ENCODE measurements at regions not wholly inside any gene's neighbourhood (a gene's known extent, or its start where the extent isn't known, plus 50 kb on each side); places are given as distances from the start of the nearest gene placed in this dataset.
"Not testable (repeated sequence)": the region's sequence is repeated elsewhere in the genome, so short reads cannot be mapped to it uniquely, and the experiment has no call there.

DNA sequence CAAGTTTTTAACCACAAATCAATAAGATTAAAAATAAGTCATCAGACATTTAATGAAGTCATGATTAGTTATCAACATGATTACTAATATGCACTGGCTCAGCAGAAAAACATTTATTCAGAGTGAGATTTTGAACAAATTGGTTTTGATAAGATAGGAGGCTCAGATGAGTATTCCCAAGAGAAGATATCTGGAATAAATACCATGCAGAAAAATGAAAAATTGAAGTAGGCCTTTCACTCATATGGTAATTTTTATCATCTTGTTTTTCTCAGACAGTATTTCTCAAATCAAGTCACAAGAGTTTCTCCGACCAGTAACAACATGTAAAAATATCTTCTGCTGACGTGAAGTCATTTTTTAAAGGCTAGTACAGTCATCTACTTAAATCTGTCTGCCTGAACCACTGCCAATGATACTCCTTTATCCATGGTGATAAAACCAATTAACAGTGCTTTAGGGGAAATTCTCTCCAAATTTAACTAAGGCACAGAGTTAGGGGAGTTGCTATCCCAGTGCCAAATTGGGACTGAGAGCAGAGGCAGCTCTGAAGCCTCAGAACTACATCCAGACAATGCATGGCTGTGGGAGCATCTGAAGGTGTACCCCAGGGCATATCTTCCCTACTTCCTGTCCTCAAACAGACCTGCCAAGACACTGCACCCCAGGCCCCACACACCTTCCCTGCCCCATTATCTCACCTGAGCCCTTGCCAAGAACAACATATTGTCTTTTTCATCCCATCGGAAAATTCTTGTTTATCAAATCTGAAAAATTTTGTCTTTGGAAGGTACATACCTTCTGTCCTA is 105.5 kb upstream of the TSLP start:
- no peaks in the 10 kb centered on the region for H3K36me3 ChIP-seq
- H3K9ac ChIP-seq = no peak overlapping the region
- no peak overlapping the region for H3K4me3 ChIP-seq
- no peak overlapping the region for H3K4me2 ChIP-seq
- TF ChIP-seq Cebpa-rat (IDR thresholded peaks at IDR 0.05) = no peak
- H4K20me1 ChIP-seq = no peaks in the 10 kb centered on the region
- no peaks in the 10 kb centered on the region for H3K4me1 ChIP-seq
- no peak overlapping the region for H3K27ac ChIP-seq
- peaks cover 0 to 9% (median 0%) of the 10 kb centered on the region in 11 experiments; a peak in 4 of 22 replicates for H3K9me3 ChIP-seq (replicated peaks in 1 of 11)
- no peaks in the 10 kb centered on the region for H3K27me3 ChIP-seq

DNA sequence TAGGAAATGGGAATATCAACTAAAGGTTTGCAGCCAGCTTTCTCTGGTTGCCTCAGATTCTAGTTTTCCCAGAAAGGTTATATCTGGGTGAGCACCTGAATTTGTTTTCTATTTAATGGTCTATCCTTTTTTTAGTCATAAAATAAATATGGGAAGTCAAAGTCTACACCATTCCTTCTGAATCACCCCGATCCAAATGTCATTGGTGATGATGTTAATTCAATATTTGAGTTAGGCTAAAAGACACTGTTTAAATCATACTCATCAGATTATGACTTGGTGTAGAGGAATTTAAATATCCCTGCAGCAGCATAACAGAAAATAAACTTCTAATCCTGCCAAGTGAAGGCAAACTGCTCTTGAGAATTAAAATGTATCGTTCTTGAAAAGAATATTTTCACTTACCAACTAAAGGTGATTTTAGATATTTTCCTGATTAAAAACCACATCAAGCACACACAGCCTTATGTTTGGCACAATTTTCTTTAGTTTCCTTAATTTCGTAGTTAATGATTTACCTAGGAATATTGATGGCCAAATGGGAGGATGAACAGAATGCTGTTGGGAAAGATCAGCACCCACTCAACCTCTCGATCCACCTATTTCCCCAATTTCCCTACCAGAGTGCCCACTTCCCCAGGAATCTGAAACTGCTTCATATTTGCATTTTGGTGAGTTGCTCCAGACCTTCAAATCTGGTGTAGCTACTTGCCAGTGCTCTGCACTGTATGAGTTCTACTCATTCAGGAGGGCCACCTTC is 103.1 kb upstream of the TSLP start:
- Histone ChIP-seq H3K4me3 (no peak overlapping the region), H3K27me3 (no peaks in the 10 kb centered on the region), H3K9me3 (replicated peaks in 1 of 11) (no peaks in the 10 kb centered on the region), H3K4me1 (no peaks in the 10 kb centered on the region), H3K36me3 (no peaks in the 10 kb centered on the region), H4K20me1 (no peaks in the 10 kb centered on the region), H3K4me2 (no peak overlapping the region), H3K9ac (no peak overlapping the region), H3K27ac (no peak overlapping the region)
- no peak for TF ChIP-seq Cebpa-rat (IDR thresholded peaks at IDR 0.05)

DNA sequence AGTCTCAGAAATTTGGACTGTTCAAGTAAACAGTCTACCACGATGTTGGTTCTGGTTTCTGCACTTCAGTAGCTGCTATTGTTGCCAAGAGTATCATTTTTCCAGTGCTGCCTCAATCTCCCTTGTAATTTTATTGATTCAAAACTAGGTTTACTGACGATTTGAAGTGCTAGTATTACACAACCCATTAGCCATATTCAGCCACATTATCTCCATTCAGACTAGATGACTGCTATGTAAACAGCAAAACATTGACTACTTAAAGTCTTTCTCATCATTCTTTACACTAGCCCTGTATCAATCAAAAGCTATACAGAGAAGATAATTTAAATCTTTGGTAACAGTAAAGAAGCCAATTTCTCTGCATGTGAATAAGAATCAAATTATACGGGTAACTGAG is 102.0 kb upstream of the TSLP start:
- Histone ChIP-seq H3K4me3 (no peak overlapping the region), H4K20me1 (no peaks in the 10 kb centered on the region), H3K9ac (no peak overlapping the region), H3K9me3 (replicated peaks in 1 of 11) (no peaks in the 10 kb centered on the region), H3K27ac (no peak overlapping the region), H3K36me3 (no peaks in the 10 kb centered on the region), H3K4me1 (no peaks in the 10 kb centered on the region), H3K27me3 (no peaks in the 10 kb centered on the region), H3K4me2 (no peak overlapping the region)
- TF ChIP-seq Cebpa-rat (IDR thresholded peaks at IDR 0.05) = no peak

DNA sequence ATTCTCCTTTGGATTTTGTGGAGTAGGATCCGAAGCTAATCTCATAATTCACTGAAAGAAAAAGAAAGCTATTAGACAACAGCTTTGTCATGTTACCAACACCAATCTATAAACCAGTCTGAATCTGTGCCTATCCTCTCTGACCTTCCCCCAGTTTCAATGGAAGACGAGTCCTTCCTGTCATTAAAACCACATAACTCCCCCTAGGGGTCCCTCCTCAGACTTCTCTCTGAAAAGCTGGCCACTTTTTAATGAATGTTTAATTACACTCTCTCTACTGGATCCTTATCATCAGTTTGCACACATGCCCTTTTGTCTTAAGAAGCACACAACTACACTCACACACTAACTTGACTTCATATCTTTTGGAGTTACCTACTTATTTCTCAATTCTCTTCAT is 98.0 kb upstream of the TSLP start:
- Histone ChIP-seq H3K9me3 (replicated peaks in 1 of 11) (no peaks in the 10 kb centered on the region), H3K27ac (no peak overlapping the region), H3K4me2 (no peak overlapping the region), H3K4me1 (no peaks in the 10 kb centered on the region), H4K20me1 (no peaks in the 10 kb centered on the region), H3K27me3 (no peaks in the 10 kb centered on the region), H3K9ac (no peak overlapping the region), H3K4me3 (no peak overlapping the region), H3K36me3 (no peaks in the 10 kb centered on the region)
- no peak for TF ChIP-seq Cebpa-rat (IDR thresholded peaks at IDR 0.05)

DNA sequence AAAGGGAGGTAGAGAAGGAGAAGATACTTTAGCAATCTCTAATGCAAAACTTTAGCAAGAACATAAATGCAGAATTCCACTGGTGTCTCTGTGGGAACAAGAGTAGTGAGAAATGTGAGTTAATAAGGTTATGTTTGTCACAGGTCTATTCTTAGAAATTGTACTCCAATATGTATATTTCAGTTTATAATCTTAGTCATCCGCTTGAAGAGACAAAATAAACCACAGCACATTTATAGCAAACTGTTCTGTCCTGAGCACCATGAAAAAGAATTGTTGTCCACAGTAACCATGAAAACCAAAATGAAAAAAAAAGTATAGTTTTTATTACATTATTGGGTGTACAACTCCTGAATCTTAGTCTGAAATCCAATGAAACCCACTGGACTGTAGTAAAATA is 93.6 kb upstream of the TSLP start:
- H3K4me1 ChIP-seq = no peaks in the 10 kb centered on the region
- H3K9me3 ChIP-seq (replicated peaks in 1 of 11) = no peaks in the 10 kb centered on the region
- TF ChIP-seq Cebpa-rat (IDR thresholded peaks at IDR 0.05) = no peak

DNA sequence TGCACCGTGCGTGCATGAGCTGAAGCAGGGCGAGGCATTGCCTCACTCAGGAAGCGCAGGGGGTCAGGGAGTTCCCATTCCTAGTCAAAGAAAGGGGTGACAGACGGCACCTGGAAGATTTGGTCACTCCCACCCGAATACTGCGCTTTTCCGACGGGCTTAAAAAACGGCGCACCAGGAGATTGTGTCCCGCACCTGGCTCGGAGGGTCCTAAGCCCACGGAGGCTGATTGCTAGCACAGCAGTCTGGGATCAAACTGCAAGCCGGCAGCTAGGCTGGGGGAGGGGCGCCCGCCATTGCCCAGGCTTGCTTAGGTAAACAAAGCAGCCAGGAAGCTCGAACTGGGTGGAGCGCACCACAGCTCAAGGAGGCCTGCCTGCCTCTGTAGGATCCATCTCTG is 85.6 kb upstream of the TSLP start:
- H3K9ac ChIP-seq; H3K9me3 ChIP-seq (replicated peaks in 1 of 11); H3K36me3 ChIP-seq; H3K27me3 ChIP-seq; H3K4me3 ChIP-seq; H3K27ac ChIP-seq; H3K4me2 ChIP-seq; H3K4me1 ChIP-seq; H4K20me1 ChIP-seq: not testable (repeated sequence)

More for the DNA sequence above, 93.6 kb upstream of the TSLP start:
- no peaks in the 10 kb centered on the region for H4K20me1 ChIP-seq
- H3K4me3 ChIP-seq = no peak overlapping the region
- no peaks in the 10 kb centered on the region for H3K27me3 ChIP-seq
- H3K36me3 ChIP-seq = no peaks in the 10 kb centered on the region
- no peak overlapping the region for H3K4me2 ChIP-seq
- no peak overlapping the region for H3K9ac ChIP-seq
- H3K27ac ChIP-seq = no peak overlapping the region

DNA sequence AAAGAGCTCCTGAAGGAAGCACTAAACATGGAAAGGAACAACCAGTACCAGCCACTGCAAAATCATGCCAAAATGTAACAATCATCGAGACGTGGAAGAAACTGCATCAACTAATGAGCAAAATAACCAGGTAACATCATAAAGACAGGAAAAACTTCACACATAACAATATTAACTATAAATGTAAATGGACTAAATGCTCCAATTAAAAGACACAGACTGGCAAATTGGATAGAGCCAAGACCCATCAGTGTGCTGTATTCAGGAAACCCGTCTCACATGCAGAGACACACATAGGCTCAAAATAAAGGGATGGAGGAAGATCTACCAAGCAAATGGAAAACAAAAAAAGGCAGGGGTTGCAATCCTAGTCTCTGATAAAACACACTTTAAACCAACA is 83.9 kb upstream of the TSLP start:
- not testable (repeated sequence) for H3K4me1 ChIP-seq; H3K4me2 ChIP-seq; H3K9me3 ChIP-seq (replicated peaks in 1 of 11); H3K27me3 ChIP-seq; H3K9ac ChIP-seq; H3K4me3 ChIP-seq; H3K36me3 ChIP-seq; H3K27ac ChIP-seq; H4K20me1 ChIP-seq

DNA sequence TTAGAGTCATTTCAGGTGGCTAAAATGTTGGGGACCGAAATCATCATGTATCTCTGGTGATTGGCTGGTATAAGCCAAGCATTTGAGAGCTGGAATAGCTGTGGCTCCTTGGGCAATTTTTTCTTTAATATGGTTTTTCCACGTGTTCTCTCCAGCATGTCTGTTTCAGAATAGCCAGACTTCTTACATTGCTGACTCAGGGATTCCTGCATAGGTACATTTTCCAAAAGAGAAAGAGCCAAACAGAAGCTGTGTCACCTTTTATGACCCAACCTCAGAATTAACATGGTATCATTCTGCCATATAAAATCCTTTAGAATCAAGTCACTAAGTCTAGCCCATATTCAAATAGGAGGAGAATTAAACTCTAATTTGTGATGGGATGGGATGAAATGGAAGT is 74.8 kb upstream of the TSLP start:
- no peak for TF ChIP-seq Cebpa-rat (IDR thresholded peaks at IDR 0.05)
- H3K4me2 ChIP-seq = no peak overlapping the region
- H3K9me3 ChIP-seq (replicated peaks in 1 of 11) = peaks cover 0 to 13% (median 0%) of the 10 kb centered on the region in 11 experiments; a peak in 3 of 22 replicates
- H3K9ac ChIP-seq = no peak overlapping the region
- H3K36me3 ChIP-seq = no peaks in the 10 kb centered on the region
- no peak overlapping the region for H3K27ac ChIP-seq
- H3K27me3 ChIP-seq = no peaks in the 10 kb centered on the region
- no peaks in the 10 kb centered on the region for H4K20me1 ChIP-seq
- H3K4me3 ChIP-seq = no peak overlapping the region
- H3K4me1 ChIP-seq = no peaks in the 10 kb centered on the region

DNA sequence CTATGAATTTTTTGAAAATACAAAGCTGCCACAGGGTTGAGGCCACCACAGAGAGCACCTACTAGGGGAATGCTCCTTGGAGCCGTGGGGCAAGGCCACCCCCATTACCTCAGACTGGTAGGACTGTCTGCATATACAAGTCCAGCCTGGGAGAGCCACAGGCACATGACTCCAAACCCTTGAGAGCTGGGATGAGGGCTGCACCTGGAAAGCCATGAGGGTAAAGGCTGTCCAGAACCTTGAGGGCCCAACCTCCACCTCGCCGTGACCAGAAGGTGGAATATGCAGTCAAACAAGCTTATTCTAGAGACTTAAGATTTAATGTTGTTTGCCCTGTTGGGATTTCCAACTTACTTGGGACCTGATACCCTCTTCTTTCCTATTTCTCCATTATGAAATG is 69.5 kb upstream of the TSLP start:
- no peaks in the 10 kb centered on the region for H3K27me3 ChIP-seq
- no peaks in the 10 kb centered on the region for H4K20me1 ChIP-seq
- H3K4me2 ChIP-seq = no peak overlapping the region
- TF ChIP-seq Cebpa-rat (IDR thresholded peaks at IDR 0.05) = no peak
- peaks cover 0 to 13% (median 0%) of the 10 kb centered on the region in 11 experiments; a peak in 3 of 22 replicates for H3K9me3 ChIP-seq (replicated peaks in 1 of 11)
- no peak overlapping the region for H3K27ac ChIP-seq
- no peaks in the 10 kb centered on the region for H3K36me3 ChIP-seq
- no peak overlapping the region for H3K9ac ChIP-seq
- H3K4me1 ChIP-seq = no peaks in the 10 kb centered on the region
- no peak overlapping the region for H3K4me3 ChIP-seq

DNA sequence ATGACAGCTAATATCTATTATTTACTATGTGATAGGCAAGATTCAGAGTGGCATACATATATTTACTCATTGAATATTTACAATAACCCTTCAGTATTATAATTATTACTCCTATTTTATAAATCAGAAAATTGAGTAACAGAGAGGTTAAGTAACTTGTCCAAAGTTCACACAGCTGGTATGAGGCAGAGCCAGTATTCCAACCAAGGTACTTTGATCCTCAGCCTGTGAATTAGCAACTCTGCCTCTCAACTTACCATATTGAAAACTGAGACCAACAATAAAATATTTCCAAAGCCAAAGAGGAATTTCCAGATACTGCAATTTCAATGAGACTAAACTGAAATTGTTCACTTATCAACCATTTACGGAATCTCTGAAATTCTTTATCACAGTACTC is 67.9 kb upstream of the TSLP start:
- no peak for TF ChIP-seq Cebpa-rat (IDR thresholded peaks at IDR 0.05)
- Histone ChIP-seq H3K36me3 (no peaks in the 10 kb centered on the region), H4K20me1 (no peaks in the 10 kb centered on the region), H3K27me3 (no peaks in the 10 kb centered on the region), H3K9ac (no peak overlapping the region), H3K27ac (no peak overlapping the region), H3K9me3 (replicated peaks in 1 of 11) (peaks cover 0 to 13% (median 0%) of the 10 kb centered on the region in 11 experiments; a peak in 3 of 22 replicates), H3K4me1 (no peaks in the 10 kb centered on the region), H3K4me3 (no peak overlapping the region), H3K4me2 (no peak overlapping the region)

All from BLaER1 treated with 17β-estradiol and CSF1 and Interleukin-3, amounts not matched to agents 10 nM and 100 nM (cell line).